BLaER1 treated with 17β-estradiol and CSF1 and Interleukin-3, amounts not matched to agents 10 nM and 100 nM (cell line): ENCODE measurements at regions not wholly inside any gene's neighbourhood (a gene's known extent, or its start where the extent isn't known, plus 50 kb on each side); places are given as distances from the start of the nearest gene placed in this dataset.

Experiments
- H3K27ac ChIP-seq, 11 experiments: shearing (Covaris generic); formaldehyde crosslinking; 2 replicates each; pipeline ENCODE4 v1.8.1; 2022
- H3K27me3 ChIP-seq, 11 experiments: shearing (Covaris generic); formaldehyde crosslinking; 2 replicates each; pipeline ENCODE4 v1.8.1; 2022
- H3K36me3 ChIP-seq, 11 experiments: shearing (Covaris generic); formaldehyde crosslinking; 2 replicates each; pipeline ENCODE4 v1.8.1; 2022
- H3K4me1 ChIP-seq, 10 experiments: shearing (Covaris generic); formaldehyde crosslinking; 2 replicates each; pipeline ENCODE4 v1.8.1; 2022
- H3K4me2 ChIP-seq, 11 experiments: shearing (Covaris generic); formaldehyde crosslinking; 2 replicates each; pipeline ENCODE4 v1.8.1; 2022
- H3K4me3 ChIP-seq, 10 experiments: shearing (Covaris generic); formaldehyde crosslinking; 2 replicates each; pipeline ENCODE4 v1.8.1; 2022
- H3K9ac ChIP-seq, 11 experiments: shearing (Covaris generic); formaldehyde crosslinking; 2 replicates each; pipeline ENCODE4 v1.8.1; 2022
- H3K9me3 ChIP-seq, 11 experiments: shearing (Covaris generic); formaldehyde crosslinking; replicated peaks in 1 of 11; 2 replicates each; pipeline ENCODE4 v1.8.1; 2022
- H4K20me1 ChIP-seq, 11 experiments: shearing (Covaris generic); formaldehyde crosslinking; 2 replicates each; pipeline ENCODE4 v1.8.1; 2022
- Cebpa-rat ChIP-seq, 11 experiments: shearing (Covaris generic); IDR thresholded peaks; 2 replicates each; pipeline ENCODE4 v1.8.1; 2022

GRCh38 chr5:31137676-31138075, 55.8 kb upstream of the CDH6 start:
- H3K4me2 ChIP-seq, result no peak overlapping the region
- H3K4me1 ChIP-seq, result peaks cover 6 to 18% (median 15%) of the 10 kb centered on the region in 10 experiments; a peak in 19 of 20 replicates
- H3K4me3 ChIP-seq, result no peak overlapping the region
- no peaks in the 10 kb centered on the region for H4K20me1 ChIP-seq
- peaks cover 0 to 15% (median 6%) of the 10 kb centered on the region in 11 experiments; a peak in 8 of 22 replicates for H3K9me3 ChIP-seq
- H3K27me3 ChIP-seq, result no peaks in the 10 kb centered on the region
- TF ChIP-seq Cebpa-rat (IDR thresholded peaks at IDR 0.05), result no peak
- no peaks in the 10 kb centered on the region for H3K36me3 ChIP-seq
- H3K27ac ChIP-seq, result no peak overlapping the region
- H3K9ac ChIP-seq, result no peak overlapping the region

- peaks cover 6 to 39% (median 30%) of the 10 kb centered on the region in 10 experiments; a peak in 19 of 20 replicates for H3K4me1 ChIP-seq
- no peaks in the 10 kb centered on the region for H4K20me1 ChIP-seq
- H3K36me3 ChIP-seq, result no peaks in the 10 kb centered on the region
- 0 out of 22 replicates have a peak overlapping the region, but pooled peaks of 1 of the 11 experiments have one; percentile 18 for H3K27ac ChIP-seq
- H3K27me3 ChIP-seq, result no peaks in the 10 kb centered on the region
- peaks cover 0 to 15% (median 6%) of the 10 kb centered on the region in 11 experiments; a peak in 8 of 22 replicates for H3K9me3 ChIP-seq
- H3K4me3 ChIP-seq, result no peak overlapping the region
- TF ChIP-seq Cebpa-rat (IDR thresholded peaks at IDR 0.05), result no peak
- no peak overlapping the region for H3K4me2 ChIP-seq
- H3K9ac ChIP-seq, result no peak overlapping the region
Measured at GRCh38 chr5:31135542-31135941, 57.9 kb upstream of the CDH6 start.

DNA sequence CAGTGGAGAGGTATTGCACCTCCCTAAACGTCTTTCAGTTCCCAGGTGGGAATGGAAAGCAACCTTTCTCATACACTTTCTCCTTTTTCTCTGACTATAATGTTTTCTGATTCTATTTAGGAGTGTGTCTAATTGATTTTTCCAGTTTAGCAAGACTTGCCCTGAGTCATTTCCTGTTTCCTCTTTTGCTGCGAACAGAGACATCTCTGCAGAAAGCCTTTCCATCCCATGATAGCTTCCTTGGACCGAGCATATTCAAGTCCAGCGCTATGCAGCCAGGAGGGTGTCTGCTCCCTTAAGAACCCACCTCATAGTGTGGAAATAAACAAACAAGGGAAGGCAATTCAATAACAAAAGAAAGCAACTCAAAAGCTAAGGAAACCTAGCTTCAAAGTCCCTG, 60.0 kb upstream of the CDH6 start:
- Histone ChIP-seq H3K9ac (peak overlapping the region in 2 of 11 experiments; percentile 9 to 41; a peak in 2 of 22 replicates), H3K4me1 (peaks cover 6 to 39% (median 30%) of the 10 kb centered on the region in 10 experiments; a peak in 19 of 20 replicates), H3K27me3 (no peaks in the 10 kb centered on the region), H3K4me3 (no peak overlapping the region; a peak in 1 of 20 replicates), H3K27ac (peak overlapping the region in 7 of 11 experiments; percentile 38 to 79 (median 40); a peak in 15 of 22 replicates), H3K4me2 (peak overlapping the region; percentile 24 to 73 (median 54); a peak in 21 of 22 replicates), H4K20me1 (no peaks in the 10 kb centered on the region), H3K9me3 (peaks cover 0 to 15% (median 6%) of the 10 kb centered on the region in 11 experiments; a peak in 8 of 22 replicates), H3K36me3 (no peaks in the 10 kb centered on the region)
- peak in 1 of 11 experiments; percentile 22; a peak in 1 of 22 replicates for TF ChIP-seq Cebpa-rat (IDR thresholded peaks at IDR 0.05)

GRCh38 chr5:31131381-31131891, 62.0 kb upstream of the CDH6 start:
- TF ChIP-seq Cebpa-rat (IDR thresholded peaks at IDR 0.05), result 0 out of 22 replicates have a peak, but pooled peaks of 2 of the 11 experiments have one; percentile 34 to 46
- H3K4me2 ChIP-seq, result peak overlapping the region in 8 of 11 experiments; percentile 5 to 73 (median 36); a peak in 14 of 22 replicates
- no peak overlapping the region for H3K4me3 ChIP-seq
- H3K4me1 ChIP-seq, result peaks cover 6 to 39% (median 30%) of the 10 kb centered on the region in 10 experiments; a peak in 19 of 20 replicates
- no peaks in the 10 kb centered on the region for H3K27me3 ChIP-seq
- peaks cover 0 to 22% (median 8%) of the 10 kb centered on the region in 11 experiments; a peak in 13 of 22 replicates for H3K9me3 ChIP-seq
- H3K9ac ChIP-seq, result no peak overlapping the region
- no peaks in the 10 kb centered on the region for H4K20me1 ChIP-seq
- H3K36me3 ChIP-seq, result no peaks in the 10 kb centered on the region
- H3K27ac ChIP-seq, result peak overlapping the region in 7 of 11 experiments; percentile 38 to 79 (median 43); a peak in 12 of 22 replicates

- no peak overlapping the region for H3K4me3 ChIP-seq
- no peaks in the 10 kb centered on the region for H3K36me3 ChIP-seq
- H4K20me1 ChIP-seq, result no peaks in the 10 kb centered on the region
- H3K4me1 ChIP-seq, result peaks cover 6 to 39% (median 30%) of the 10 kb centered on the region in 10 experiments; a peak in 19 of 20 replicates
- no peak for TF ChIP-seq Cebpa-rat (IDR thresholded peaks at IDR 0.05)
- no peak overlapping the region for H3K9ac ChIP-seq
- peaks cover 0 to 22% (median 8%) of the 10 kb centered on the region in 11 experiments; a peak in 14 of 22 replicates for H3K9me3 ChIP-seq
- no peaks in the 10 kb centered on the region for H3K27me3 ChIP-seq
- peak overlapping the region in 4 of 11 experiments; percentile 13 to 73 (median 38); a peak in 4 of 22 replicates for H3K4me2 ChIP-seq
- peak overlapping the region in 5 of 11 experiments; percentile 2 to 79 (median 41); a peak in 8 of 22 replicates for H3K27ac ChIP-seq
Measured at GRCh38 chr5:31130676-31131075, 62.8 kb upstream of the CDH6 start.

DNA sequence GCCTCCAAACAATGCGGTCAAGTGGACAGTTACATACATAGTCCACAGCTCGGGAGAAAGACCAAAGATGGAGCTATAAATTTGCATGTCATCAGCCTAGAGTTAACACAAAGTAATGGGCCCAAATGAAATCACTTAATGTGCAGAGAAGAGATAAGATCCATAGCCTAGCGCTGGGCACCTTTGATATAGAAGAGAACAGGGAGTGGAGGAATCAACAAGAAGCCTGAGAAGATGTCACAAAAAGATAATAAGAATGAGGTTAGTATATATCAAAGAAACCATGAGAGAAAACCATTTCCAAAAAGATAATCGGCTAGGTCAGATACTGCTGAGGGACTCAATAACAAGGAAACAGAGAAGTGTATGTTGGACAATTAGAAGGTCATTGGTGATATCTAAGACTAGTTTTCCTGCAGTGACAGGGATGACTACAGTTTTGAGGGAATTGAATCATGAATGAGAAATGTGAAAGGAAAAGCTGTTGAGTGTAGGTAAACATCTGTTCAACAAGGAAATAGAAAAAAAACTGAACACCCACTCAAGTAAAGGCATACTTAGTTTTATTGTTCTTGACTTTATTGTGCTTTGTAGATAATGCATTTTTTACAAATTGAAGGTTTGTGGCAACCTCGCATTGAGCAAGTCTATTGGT, 68.7 kb upstream of the CDH6 start:
- Histone ChIP-seq H3K27ac (no peak overlapping the region), H3K36me3 (no peaks in the 10 kb centered on the region), H4K20me1 (no peaks in the 10 kb centered on the region), H3K4me1 (peaks cover 0 to 12% (median 0%) of the 10 kb centered on the region in 10 experiments; a peak in 5 of 20 replicates), H3K9me3 (peaks cover 0 to 9% (median 0%) of the 10 kb centered on the region in 11 experiments; a peak in 8 of 22 replicates), H3K4me2 (no peak overlapping the region), H3K27me3 (no peaks in the 10 kb centered on the region), H3K9ac (no peak overlapping the region), H3K4me3 (no peak overlapping the region)
- TF ChIP-seq Cebpa-rat (IDR thresholded peaks at IDR 0.05), result no peak

- H3K9me3 ChIP-seq, result peaks cover 0 to 9% (median 0%) of the 10 kb centered on the region in 11 experiments; a peak in 8 of 22 replicates
- H3K4me2 ChIP-seq, result no peak overlapping the region
- H3K4me1 ChIP-seq, result peaks cover 0 to 15% (median 0%) of the 10 kb centered on the region in 10 experiments; a peak in 5 of 20 replicates
- H4K20me1 ChIP-seq, result no peaks in the 10 kb centered on the region
- no peak overlapping the region for H3K27ac ChIP-seq
- H3K36me3 ChIP-seq, result no peaks in the 10 kb centered on the region
- H3K27me3 ChIP-seq, result no peaks in the 10 kb centered on the region
- no peak overlapping the region for H3K4me3 ChIP-seq
- TF ChIP-seq Cebpa-rat (IDR thresholded peaks at IDR 0.05), result no peak
- no peak overlapping the region for H3K9ac ChIP-seq
Measured at GRCh38 chr5:31124026-31124425, 69.5 kb upstream of the CDH6 start.

DNA sequence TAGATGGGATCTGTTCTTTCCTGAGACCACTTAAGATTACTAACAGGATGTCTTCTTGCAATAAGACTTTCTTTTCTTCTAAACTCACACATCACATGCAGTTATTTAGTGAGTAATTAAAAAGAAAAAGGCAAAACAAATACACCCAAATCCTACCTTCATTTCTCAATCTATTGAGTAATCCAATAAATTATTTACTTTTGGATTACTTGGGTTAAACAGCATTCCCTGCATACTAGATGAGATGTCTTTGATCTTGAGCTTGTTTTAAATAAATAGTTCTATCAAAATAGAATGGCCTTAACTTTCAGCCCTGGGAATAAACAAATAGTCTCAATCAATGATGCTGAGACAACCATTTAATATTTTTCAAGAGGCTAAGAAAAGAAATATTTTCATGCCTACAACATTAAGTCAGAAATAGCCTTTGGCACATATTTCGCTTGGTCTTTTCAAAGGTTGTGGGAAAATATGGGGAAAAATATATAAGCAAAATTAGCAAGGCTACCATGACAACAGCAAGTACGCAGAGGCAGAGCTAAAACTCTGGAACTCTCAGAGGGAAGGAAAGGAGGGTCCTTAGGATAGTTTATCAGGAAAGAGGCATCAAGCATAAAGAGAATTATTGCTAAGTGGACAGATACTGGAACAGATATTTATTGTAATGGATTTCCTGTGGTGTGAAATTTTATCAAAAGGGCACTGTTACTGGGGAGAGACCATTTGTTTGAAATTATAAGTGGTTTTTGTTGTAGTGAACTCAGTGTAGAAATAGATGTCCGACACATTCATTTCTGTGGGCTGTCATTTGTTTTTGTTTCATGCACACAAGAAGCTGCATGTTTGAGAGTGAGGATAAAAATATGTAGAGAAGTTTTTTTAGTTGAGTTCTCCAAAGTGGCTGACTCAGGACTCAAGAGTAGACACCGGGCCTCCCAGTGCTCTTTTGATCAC, 70.2 kb upstream of the CDH6 start:
- H3K27me3 ChIP-seq, result no peaks in the 10 kb centered on the region
- H3K27ac ChIP-seq, result no peak overlapping the region
- no peak for TF ChIP-seq Cebpa-rat (IDR thresholded peaks at IDR 0.05)
- H3K9me3 ChIP-seq, result peaks cover 0 to 9% (median 0%) of the 10 kb centered on the region in 11 experiments; a peak in 8 of 22 replicates
- H3K4me3 ChIP-seq, result no peak overlapping the region
- H3K9ac ChIP-seq, result no peak overlapping the region
- no peaks in the 10 kb centered on the region for H4K20me1 ChIP-seq
- H3K4me1 ChIP-seq, result peaks cover 0 to 15% (median 0%) of the 10 kb centered on the region in 10 experiments; a peak in 5 of 20 replicates
- H3K4me2 ChIP-seq, result no peak overlapping the region
- H3K36me3 ChIP-seq, result no peaks in the 10 kb centered on the region
